ENCODE measurements at regions not wholly inside any gene's neighbourhood (a gene's known extent, or its start where the extent isn't known, plus 50 kb on each side); places are given as distances from the start of the nearest gene placed in this dataset.

GRCh38 chr1:97976801-97977200 lies 56.0 kb upstream of the DPYD start:
- ATAC-seq, result no peak
- H3K27me3 ChIP-seq, result no peaks in the 10 kb centered on the region
- DNase-seq, result no peak
- H3K4me3 ChIP-seq, result no peak overlapping the region
- no peak for TF ChIP-seq CTCF (IDR thresholded peaks at IDR 0.05)
- no peaks in the 10 kb centered on the region for H3K9me3 ChIP-seq
- intact Hi-C loops (cut with DNase I), result no loop called here
- H3K27ac ChIP-seq, result no peak overlapping the region
- no peaks in the 10 kb centered on the region for H3K36me3 ChIP-seq
- no peaks in the 10 kb centered on the region for H3K4me1 ChIP-seq
- no peak for FAIRE-seq

Small RNA genes in the stretch of these regions (microRNA-seq; reads per million reads assigned to microRNA genes)
- gene MIR2682, result 0 reads per million in 2 donors

Measured in pancreas (tissue), 8 donors.